GM21529 (cell line): ENCODE measurements at regions not wholly inside any gene's neighbourhood (a gene's known extent, or its start where the extent isn't known, plus 50 kb on each side); places are given as distances from the start of the nearest gene placed in this dataset.

Experiments
- ATAC-seq: cut with Tn5 transposase; IDR thresholded peaks from one replicate; pipeline ENCODE4 v1.9.1; 2021; ENCODE audit not compliant: unreplicated experiment

DNA sequence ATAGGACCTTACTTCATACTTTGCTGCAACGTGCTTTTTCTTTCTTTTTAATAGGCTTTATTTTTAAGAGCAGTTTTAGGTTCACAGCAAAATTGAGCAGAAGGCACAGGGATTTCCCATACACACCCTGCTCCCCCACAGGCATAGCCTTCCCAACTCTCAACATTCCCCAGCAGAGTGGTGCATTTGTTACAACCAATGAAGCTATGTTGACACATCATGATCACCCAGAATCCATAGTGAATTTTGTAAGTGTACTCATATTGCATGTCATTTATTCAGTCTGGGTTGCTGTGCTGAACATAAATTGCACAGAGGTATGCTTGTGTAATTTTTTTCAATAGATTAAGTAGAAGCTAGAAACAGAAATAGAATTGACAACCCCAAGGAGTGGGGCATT lies 327.3 kb downstream of the INHBA start:
- ATAC-seq, result no peak

DNA sequence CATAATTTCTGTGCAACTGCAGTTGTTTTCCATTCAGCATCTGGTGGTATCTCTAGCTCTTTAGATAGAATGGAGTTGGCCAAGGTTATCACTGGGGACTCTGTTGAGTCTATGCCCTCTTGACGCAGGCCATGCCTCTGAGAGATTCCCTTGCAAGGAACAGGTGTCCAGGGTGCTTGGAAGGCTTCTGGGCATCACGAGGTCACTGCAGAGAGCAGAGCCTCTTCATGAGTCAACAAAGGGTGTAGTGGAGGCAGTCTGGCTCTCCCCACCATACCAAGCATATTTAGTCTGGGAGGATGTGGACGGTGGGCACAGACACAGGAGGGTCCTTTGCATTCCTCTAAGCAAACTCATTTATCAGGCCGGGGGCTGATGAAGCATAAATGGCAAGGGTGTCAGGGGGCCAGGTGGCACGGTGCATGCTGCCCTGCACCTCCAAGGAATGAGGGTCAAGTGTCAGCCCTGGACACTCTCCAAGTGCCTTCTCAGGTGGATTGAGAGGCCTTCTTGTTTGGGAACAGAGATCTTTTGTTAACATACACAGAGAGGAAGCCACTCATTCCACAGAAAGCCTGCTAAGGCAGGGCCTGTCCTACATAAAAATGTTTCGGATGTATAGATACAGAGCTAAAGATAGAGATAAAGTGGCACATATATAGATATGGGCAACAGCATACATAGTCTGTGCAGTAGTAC lies 328.6 kb downstream of the INHBA start:
- ATAC-seq, result no peak

DNA sequence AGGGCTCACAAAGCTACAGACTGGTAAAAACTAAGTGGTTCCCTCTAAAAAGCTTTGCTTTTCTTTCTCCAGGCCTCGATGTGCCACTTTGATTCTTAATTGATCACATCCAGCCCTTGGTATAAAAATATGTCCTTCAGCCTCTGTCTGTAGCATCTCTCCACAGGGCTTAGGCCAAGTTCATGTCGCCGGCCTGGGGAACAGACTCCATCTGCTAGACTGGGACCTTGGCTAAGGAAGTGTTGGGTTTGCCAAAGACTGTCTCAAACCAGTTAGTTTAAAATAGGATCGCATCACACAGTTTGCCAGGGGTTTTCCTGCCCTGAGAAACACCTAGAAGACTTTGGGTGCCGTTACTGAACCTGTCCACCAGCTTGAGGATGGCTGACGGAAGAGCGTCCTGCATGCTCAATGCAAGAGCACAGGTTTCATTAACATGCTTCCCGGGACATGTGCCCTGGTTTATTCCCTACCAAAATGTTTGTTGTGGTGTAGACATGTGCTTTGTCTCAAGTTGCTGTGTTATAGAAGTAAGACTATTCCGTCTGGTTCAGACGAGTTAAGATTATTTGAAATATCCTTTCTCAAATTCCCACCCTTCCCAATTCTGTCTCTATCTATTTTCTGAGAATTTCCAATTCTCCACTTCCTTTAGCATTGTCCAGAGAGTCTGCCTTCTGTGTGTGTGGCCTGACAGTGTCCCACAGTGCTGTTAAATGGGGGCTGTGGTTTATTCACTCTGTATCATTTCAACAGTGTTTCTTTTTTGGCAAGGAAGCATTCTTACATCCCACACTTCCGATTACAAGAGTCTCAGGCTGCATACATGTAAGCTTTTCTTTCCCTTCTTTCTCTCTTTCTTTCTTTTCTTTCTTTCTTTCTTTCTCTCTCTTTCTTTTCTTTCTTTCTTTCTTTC lies 334.7 kb downstream of the INHBA start:
- ATAC-seq, result no peak

DNA sequence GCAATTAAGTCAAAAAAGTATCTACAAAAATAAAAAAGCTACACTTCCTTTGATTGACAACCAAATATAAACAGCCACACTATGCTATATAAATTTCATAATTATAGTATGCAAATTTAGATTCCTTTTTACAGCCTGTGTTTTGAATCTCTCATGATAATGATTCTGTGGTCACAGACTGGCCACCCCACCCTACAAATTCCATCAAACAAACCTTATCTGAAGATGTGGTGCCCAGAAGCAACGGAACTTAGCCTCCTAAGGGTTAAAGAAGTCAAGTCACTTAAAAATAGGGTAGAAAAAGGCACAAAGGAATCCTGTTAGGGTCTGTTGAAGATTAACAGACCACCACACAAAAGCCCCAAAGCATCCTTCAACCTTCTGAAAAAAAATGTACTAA lies 351.8 kb downstream of the INHBA start:
- no peak for ATAC-seq

DNA sequence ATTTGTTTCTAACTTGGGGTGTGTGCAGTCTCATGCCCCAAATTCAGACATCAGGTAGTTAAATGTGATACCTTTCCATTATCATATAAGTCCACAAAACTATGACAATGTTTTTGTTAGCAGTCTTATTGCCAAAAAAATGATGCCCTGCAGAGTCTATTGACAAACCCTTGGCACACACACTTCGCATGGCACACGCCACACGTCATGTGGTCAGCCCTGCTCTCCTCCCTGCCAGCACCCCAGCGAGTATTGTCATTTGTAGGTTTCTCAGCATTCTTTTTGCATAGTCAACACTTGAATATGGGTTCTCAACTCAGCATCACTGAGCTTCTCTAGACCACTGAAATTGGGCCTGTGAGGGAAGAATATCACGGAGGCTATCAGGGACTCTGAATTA lies 356.0 kb downstream of the INHBA start:
- ATAC-seq, result no peak

DNA sequence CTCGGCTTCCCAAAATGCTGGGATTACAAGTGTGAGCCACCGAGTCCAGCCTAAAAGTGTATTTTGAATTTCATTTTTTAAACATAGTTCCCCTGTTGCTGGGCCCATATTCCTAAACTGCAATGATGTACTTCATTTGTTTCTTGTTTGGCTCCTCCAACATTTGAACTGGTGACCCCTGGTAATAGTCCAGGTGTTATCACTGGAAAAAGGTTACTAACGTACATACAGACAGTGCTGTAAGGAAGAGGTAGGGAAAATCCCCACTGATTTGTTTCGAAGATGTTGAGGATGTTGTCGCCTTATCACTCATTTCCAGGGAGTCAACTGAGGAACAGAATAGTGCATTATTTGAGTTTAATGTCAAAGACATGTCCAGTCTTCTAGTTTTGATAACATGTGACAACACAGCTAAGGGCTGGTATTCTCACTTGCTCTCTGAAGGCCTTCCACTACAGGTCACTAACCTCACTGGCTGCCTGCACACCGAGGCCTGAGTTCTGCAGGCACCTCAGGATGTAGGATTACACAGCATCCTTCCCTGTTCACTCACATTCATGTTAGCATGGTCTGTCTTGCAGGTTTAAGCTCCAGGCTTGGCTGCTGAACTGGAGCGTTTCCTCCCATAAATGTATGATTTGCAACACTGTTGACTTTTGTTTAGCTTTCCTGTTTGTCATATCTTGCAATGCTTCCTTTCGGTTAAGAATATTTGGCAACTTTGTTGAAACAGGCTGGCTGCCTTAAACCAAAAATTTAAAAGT lies 362.8 kb downstream of the INHBA start:
- no peak for ATAC-seq

DNA sequence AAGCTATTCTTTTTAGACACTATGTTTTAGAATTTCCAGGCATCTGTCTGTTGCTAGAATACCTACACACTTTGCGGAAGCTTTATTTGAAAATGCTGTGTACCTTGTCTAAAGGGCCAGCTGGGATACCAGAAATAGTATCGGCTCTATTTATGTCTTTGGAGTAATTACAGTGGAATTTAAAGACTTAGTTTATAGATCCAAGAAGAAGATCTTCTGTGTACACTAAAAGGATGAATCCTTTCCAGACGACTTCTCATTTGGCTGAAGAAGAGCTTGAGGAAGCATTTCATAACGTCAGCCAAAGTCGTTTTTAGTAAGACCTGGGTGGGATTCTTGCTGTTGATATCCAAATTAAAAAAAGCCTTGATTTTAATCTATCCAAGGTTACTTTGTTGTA lies 365.9 kb downstream of the INHBA start:
- no peak for ATAC-seq

DNA sequence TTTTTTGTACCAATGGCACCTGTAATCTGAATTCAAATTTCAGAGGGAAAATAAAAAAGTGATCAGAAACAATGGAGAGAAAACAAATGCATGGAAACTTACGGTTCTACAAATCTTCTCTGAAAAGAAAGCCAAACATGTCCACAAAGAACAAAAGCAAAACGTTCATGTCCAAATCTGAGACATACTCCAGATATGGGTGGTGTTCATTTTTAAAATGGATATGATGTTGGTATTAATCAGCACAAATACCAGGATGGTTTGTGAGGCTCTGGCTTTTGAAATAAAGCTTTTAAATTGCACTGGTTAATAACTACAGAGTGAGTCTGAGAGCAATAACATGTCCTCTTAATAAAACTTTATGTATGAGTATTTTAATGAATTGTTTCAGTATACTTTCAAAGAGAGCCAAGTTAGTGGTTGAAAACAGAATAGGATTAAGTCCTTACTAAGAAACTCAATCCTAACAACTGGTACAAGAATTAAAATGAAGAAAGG lies 366.4 kb downstream of the INHBA start:
- no peak for ATAC-seq

DNA sequence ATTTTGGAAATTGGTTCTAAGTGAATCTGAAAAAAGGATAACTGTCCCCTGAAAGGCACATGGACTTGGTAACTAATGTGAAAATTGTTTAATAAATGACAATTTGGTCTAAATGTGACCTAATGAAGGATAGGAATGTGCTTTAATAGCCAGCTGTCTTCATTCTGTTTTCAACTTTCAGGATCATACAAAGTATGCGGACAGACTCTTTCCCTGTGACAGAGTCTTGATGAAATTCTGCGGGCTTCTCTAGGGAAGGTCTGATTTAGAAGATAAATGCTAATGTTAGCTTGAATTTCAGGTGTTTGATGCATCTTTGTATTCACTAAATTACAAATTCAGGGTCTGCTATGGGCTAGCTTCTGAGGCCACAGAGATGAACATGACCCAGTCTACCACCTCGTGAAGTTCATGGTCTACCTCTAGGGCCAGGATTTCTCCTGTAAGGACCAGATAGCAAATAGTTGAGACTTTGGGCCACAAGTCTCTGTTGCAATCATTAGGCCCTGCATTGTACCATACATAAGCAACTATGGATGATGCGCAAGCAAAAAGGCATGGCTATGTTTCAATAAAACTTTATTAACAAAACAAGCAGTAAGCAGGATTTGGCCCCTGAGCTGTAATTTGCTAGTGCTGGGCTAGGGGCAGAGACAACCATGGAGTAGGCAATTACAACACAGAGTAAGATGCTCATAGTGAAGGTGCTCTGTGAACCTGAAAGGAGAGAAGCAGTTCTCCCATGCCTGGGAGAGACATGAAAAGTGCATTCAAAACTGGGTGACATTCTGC lies 368.6 kb downstream of the INHBA start:
- no peak for ATAC-seq

DNA sequence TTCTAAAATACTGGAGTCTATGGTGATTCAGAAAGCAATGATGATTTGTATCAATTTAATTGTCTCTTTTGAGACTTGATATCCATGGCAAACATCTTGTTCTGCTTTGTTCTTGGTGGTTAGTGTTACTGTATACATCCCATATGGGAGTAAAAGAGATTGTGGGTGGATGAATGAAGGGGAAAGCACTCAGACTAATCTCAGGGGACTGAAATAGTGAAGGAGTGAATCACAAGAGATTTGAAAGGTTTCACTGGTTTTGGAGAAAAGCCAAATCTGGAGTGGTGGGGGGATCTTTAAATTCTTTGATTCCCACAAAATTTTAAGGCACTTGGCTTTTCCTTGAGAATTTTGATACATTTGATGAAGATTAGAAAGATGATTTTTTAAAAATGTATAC lies 369.4 kb downstream of the INHBA start:
- ATAC-seq, result no peak

DNA sequence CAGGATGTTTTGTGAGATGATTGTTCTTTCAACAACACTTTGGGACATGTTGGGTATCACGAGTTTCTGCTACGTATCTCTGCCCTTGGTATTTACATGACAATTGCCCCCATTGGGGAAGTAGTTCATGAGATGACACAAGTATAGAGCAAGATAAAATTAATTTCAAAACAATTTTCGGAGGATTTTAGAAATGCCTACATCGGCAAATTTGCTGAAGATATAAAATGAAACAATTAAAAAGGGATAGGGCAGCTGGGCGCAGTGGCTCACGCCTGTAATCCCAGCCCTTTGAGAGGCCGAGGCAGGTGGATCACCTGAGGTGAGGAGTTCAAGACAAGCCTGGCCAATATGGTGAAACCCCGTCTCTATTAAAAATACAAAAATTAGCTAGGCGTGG lies 371.7 kb downstream of the INHBA start:
- no peak for ATAC-seq

DNA sequence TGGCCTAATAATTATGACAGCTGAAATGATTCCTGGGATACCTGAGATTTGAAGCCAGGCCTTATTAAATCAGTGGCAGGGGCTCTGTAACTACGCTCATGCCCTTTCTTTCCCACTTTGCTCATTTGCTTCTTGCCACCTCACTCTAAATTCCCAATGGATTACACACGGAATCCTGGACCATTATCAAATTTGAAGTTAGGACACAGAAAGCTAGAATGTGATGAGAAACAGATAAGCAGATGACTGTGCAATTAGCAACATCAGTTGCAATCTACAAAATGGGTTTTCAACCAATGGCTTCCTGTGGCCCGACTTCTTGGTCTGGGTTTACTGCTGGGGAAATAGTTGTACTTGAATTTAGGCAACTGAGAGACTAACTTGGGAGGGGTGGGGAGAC lies 374.3 kb downstream of the INHBA start:
- no peak for ATAC-seq

DNA sequence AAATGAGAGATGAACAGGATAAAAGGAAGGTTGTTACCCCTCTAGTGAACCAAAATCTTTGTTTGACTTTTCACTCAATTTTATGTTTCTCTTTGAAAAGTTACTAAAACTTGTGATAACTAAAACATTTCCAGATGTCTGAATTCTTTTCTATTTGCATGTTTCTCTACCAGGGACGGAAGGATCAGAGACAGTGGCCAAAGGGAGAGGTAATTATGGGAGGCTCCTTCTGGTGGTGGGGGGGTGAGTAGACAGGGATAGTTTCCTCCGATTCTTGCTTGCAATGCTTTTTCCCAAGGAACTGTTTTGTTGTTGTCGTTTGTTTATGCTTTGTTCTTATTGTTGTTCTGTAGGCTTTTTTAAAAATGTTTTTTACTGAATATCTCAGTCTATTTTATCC lies 374.8 kb downstream of the INHBA start:
- ATAC-seq, result no peak

DNA sequence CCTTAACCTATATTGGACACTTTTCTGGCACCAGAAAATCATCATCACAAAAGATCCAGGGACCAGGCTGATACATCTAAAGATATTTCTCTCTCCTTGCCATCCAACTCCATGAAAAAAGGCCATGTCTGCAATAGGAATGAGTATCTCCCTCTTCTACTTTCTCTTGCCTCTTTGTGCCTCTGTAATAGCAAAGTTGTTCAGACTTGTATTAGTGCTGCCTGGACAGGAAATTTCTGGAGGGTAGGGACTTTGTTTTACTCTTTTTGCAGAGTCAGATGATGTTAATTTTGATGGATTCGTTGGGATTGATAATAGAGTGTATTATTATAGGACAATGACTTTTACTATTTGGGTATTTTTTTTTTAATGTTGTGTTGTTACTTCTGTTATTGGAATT lies 376.3 kb downstream of the INHBA start:
- no peak for ATAC-seq

DNA sequence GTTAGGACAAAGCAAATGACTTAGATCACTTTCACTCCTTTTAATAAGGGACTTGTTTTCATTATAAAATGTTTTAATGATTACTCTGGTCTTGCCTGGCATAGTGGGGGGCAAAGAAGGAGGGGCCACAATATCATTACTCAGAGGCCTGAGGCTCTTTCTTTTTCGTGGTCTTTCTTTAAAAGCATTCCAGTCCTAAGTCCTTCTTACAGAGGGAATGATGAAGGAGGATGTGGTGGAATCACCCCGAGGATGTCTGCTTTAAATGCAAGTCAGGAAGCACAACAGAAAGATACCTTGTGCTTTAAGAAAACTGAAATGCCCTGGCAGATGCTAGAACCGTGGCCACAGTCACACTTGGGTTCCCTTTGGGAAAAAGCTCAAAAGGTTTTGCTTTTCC lies 379.1 kb downstream of the INHBA start:
- no peak for ATAC-seq

DNA sequence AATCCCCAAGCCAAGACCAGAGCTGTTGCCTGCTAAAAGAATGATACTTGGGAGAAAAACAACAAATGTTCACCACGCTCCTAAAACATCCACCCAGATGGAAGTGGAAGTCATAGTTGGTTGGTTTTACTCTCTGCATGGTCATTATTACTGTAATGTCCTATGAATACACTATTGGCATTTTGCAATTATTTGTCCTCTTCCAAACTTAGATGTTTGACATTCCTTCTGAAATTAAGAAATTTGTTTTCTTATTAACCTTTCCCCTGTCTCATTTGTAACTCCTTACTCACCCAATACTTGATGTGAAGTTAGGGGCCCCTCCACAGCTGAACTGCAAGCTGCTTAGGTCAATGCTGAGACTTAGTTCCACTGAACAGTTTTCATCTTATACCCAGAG lies 383.3 kb downstream of the INHBA start:
- ATAC-seq, result no peak

DNA sequence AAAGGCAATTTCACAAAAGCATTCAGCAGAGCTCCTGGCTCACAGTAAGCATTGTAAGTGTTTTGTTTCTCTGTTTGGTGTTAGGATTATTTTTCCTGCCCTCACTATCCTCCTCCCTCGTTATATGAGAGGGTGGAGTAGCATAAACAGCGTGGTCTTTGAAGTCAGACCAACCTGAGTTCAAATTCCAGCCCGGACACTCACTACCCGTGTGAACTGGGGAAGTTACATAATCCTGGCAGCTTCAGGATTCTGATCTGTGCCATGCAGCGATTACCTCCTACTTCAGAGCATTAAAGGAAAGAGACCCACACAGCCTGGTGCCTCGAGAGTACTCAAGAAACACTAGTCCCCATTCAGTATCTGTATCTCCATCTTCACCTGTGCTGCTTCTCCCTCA lies 386.5 kb downstream of the INHBA start:
- ATAC-seq, result no peak

DNA sequence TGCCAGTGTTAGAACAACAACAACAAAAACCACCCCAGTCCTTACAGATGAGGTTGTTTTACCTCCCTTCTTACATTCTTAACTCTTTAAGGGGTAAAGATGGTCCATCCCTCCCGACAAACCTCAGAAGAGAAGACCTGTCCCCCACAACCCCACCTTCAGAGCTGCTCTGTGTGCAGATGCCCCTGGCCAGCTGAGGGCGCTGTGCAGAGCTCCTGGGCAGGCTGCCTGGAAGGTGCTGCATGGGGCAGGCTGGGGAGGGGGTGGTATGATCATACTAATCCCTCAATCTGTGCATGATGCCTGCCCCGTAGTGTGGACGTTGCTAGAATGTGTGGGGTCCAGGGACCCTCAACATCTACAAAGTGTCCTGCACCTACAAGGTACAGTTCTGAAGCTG lies 387.1 kb downstream of the INHBA start:
- ATAC-seq, result no peak

DNA sequence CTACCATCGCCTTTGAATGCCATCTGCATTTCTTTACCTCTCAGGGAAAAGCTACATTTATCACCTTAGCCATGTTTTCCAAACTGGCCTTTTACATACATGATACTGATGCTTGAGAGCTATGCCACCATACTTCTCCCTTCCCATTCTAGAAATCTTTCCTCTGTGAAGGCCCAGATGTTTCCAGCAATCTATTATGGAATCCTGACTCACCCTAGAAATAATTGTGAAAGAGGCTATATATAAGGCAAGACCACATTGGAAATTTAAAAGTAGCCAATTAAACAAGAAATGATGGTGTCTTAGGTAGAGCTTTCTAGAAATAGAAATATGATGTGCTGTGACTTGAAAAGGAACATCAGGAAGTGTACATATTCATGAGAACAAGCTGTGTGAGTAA lies 389.7 kb downstream of the INHBA start:
- no peak for ATAC-seq

DNA sequence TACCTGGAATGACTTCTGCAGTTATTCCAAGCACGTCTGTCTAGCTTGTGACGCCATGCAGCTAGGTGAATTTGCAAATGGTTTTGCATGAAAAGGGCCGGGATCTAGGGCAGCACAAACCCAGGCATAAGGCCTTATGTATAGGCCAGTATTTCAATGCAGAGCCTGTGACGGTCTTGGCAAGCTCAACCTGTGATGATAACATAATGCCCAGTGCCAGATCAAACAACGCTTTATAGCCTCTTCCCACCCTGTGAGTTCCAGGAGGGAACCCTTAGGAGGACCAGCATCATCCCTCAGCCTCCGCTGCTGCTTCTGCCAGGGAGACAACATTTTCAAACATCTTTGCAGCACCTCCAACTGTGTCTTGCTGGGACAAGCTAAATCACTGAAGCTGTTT lies 390.7 kb downstream of the INHBA start:
- ATAC-seq, result no peak

DNA sequence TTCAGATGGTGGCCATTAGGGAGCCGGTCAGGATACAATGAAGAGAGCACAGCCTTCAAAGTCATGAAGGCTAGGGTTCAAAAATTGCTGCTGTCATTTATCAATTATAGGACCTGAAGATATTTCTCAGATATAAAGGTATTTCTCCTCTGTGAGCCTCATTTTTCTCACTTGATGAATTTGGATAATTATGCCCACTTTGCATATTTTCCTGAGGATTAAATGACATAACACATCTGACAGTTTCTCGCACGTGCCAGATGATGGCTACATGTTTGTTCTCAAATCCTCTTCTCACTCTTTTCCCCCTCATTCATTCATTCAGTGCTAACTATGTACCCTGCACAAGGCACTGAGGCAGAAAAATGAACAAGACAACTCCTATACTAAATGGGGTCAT lies 391.6 kb downstream of the INHBA start:
- no peak for ATAC-seq
